Heart left ventricle (tissue), 16 donors: ENCODE measurements at regions not wholly inside any gene's neighbourhood (a gene's known extent, or its start where the extent isn't known, plus 50 kb on each side); places are given as distances from the start of the nearest gene placed in this dataset.

Experiments
- ATAC-seq, 4 donors: fragments of 200-7000 bp; cut with Tn5 transposase; one replicate each; pipeline ENCODE4 v1.9.1; 2020 to 2022; ENCODE audit warnings: moderate library complexity in 4 of 4, mild to moderate bottlenecking in 3 of 4, moderate number of reproducible peaks in 1 of 4
- DNase-seq, 5 donors: peaks; one replicate each; pipeline ENCODE4 v3.0.0-alpha.2; 2020
- H3K27ac ChIP-seq, 12 donors: fragments of 200-600 bp; sonication (generic) in 4 of 12; one replicate each; pipeline versions ENCODE4 v1.5.0 to v1.8.0; 2016 to 2022; ENCODE audit warnings: mild to moderate bottlenecking in 2 of 12
- H3K27me3 ChIP-seq, 9 donors: fragments of 200-600 bp; sonication (generic) in 2 of 9; one replicate each; pipeline versions ENCODE4 v1.5.1 to v1.8.0; 2016 to 2022; ENCODE audit warnings: mild to moderate bottlenecking in 3 of 9
- H3K36me3 ChIP-seq, 9 donors: fragments of 200-600 bp; sonication (generic) in 2 of 9; one replicate each; pipeline versions ENCODE4 v1.5.0 to v1.8.0; 2018 to 2022; ENCODE audit warnings: mild to moderate bottlenecking in 2 of 9
- H3K4me1 ChIP-seq, 12 donors: fragments of 200-600 bp; sonication (generic) in 4 of 12; one replicate each; pipeline versions ENCODE4 v1.5.0 to v1.8.0; 2016 to 2022; ENCODE audit warnings: mild to moderate bottlenecking in 3 of 12
- H3K4me3 ChIP-seq, 12 donors: fragments of 200-600 bp; sonication (generic) in 4 of 12; one replicate each; pipeline versions ENCODE4 v1.5.0 to v1.8.0; 2017 to 2022; ENCODE audit warnings: mild to moderate bottlenecking in 9 of 12, moderate library complexity in 4 of 12
- H3K9me3 ChIP-seq, 12 donors: fragments of 200-600 bp; sonication (generic) in 4 of 12; one replicate each; pipeline versions ENCODE4 v1.5.0 to v1.8.0; 2016 to 2022; ENCODE audit warnings: mild to moderate bottlenecking in 1 of 12
- CTCF ChIP-seq, 12 donors: fragments of 200-600 bp; sonication (generic) in 4 of 12; IDR thresholded peaks; one replicate each; pipeline versions ENCODE4 v1.5.0 to v1.8.0; 2018 to 2022; ENCODE audit warnings: antibody characterized with exemption in 12 of 12, mild to moderate bottlenecking in 5 of 12
- POLR2A ChIP-seq, 2 donors: fragments of 450-650 bp; IDR thresholded peaks; one replicate each; pipeline ENCODE4 v1.6.1; 2017; ENCODE audit warnings: antibody characterized with exemption in 2 of 2, mild to moderate bottlenecking in 2 of 2, moderate library complexity in 2 of 2
- WGBS, 4 donors: extraction: QIAGEN DNeasy Blood & Tissue Kit in 2 of 4; methylation state at CpG; one replicate each; pipeline versions ENCODE4 v1.1.5 to v1.1.7; 2013 to 2018; 5-methylcytosine and 5-hydroxymethylcytosine counted together
- intact Hi-C, 10 donors: fragments of 100-400 bp; cut with DNase I; formaldehyde crosslinking; loops; one replicate each; pipeline versions ENCODE4 v1.11.1 to v1.14.2; 2022
- donor health status: ischemic (EF 13 %, LVEDD 7.1; RV severe dilation, severe dysfunction).
- donor health status: healthy with polysubstance abuse.
- donor health status: DM: no; HTN: yes; CAD: no.
- donor health status: DM: no; HTN: no; CAD: no.
- donor health status: ischemic (EF 25% LVEDD 6.9; RV normal size, moderate dysfunction).
- donor health status: ischemic (EF 25% LVEDD 5.7; RV mildly dilated, moderate dysfunction).
- donor health status: healthy.
- donor health status: DM: yes; HTN: yes; CAD: no.
- donor health status: ischemic (EF 35%, LVEDD 5.7; RV mildly dilated, moderate dysfunction).
- donor health status: nonischemic (EF 11% LVEDD 7.7; RV severe dilation, severe dysfunction).
- donor health status: DM: yes; HTN: yes; CAD: no.
- donor health status: PGD.
- donor health status: ischemic (EF 29% LVEDD 5.4; RV normal size, mild dysfunction).
- donor health status: nonischemic (EF 23%, LVEDD 6.1; RV moderate dilation, normal function).

GRCh38 chr5:56346044-56346710, 113.0 kb upstream of the ANKRD55 start:
- WGBS, 4 donors, result 92 to 96% (median 95%) methylated on average over 5 of the region's 5 CpGs

GRCh38 chr5:56345352-56345751, 112.2 kb upstream of the ANKRD55 start:
- no peaks in the 10 kb centered on the region for H3K36me3 ChIP-seq
- intact Hi-C loops, result no loop called here
- TF ChIP-seq POLR2A (IDR thresholded peaks at IDR 0.05) (no peak), CTCF (IDR thresholded peaks at IDR 0.05) (no peak)
- DNase-seq (no peak), ATAC-seq (no peak)
- H3K9me3 ChIP-seq, result no peaks in the 10 kb centered on the region
- H3K4me3 ChIP-seq, result no peak overlapping the region
- peaks cover 0 to 27% (median 9%) of the 10 kb centered on the region in 12 donors for H3K4me1 ChIP-seq
- no peaks in the 10 kb centered on the region for H3K27me3 ChIP-seq
- no peak overlapping the region for H3K27ac ChIP-seq

More at GRCh38 chr5:56346044-56346710, 113.0 kb upstream of the ANKRD55 start:
- no peaks in the 10 kb centered on the region for H3K27me3 ChIP-seq
- no peak overlapping the region for H3K27ac ChIP-seq
- no peak for ATAC-seq
- no peak overlapping the region for H3K4me3 ChIP-seq
- H3K9me3 ChIP-seq, result no peaks in the 10 kb centered on the region
- peaks cover 0 to 35% (median 11%) of the 10 kb centered on the region in 12 donors for H3K4me1 ChIP-seq
- DNase-seq, result no peak
- intact Hi-C loops, result no loop called here
- no peaks in the 10 kb centered on the region for H3K36me3 ChIP-seq
- no peak for TF ChIP-seq CTCF (IDR thresholded peaks at IDR 0.05)
- TF ChIP-seq POLR2A (IDR thresholded peaks at IDR 0.05), result no peak

- WGBS, 4 donors, result 94 to 100% (median 97%) methylated on average over 1 of the region's 1 CpG
- TF ChIP-seq POLR2A (IDR thresholded peaks at IDR 0.05), result no peak
- no peak for TF ChIP-seq CTCF (IDR thresholded peaks at IDR 0.05)
- no peak for ATAC-seq
- Histone ChIP-seq H3K4me1 (peaks cover 0 to 19% (median 1%) of the 10 kb centered on the region in 12 donors), H3K27me3 (no peaks in the 10 kb centered on the region), H3K9me3 (no peaks in the 10 kb centered on the region), H3K4me3 (no peak overlapping the region), H3K27ac (no peak overlapping the region), H3K36me3 (no peaks in the 10 kb centered on the region)
- DNase-seq, result no peak
- intact Hi-C loops, result no loop called here
These were observed 111.5 kb upstream of the ANKRD55 start for GRCh38 chr5:56344594-56344993.

GRCh38 chr5:56343988-56344387, 110.9 kb upstream of the ANKRD55 start:
- DNase-seq (no peak), ATAC-seq (no peak)
- 94 to 98% (median 97%) methylated on average over 2 of the region's 2 CpGs for WGBS, 4 donors
- intact Hi-C loops, result no loop called here
- H3K27ac ChIP-seq, result no peak overlapping the region
- H3K4me1 ChIP-seq, result peaks cover 0 to 16% (median 0%) of the 10 kb centered on the region in 12 donors
- no peak for TF ChIP-seq CTCF (IDR thresholded peaks at IDR 0.05)
- no peak for TF ChIP-seq POLR2A (IDR thresholded peaks at IDR 0.05)
- no peaks in the 10 kb centered on the region for H3K27me3 ChIP-seq
- no peaks in the 10 kb centered on the region for H3K9me3 ChIP-seq
- no peaks in the 10 kb centered on the region for H3K36me3 ChIP-seq
- no peak overlapping the region for H3K4me3 ChIP-seq
